ENCODE measurements at regions not wholly inside any gene's neighbourhood (a gene's known extent, or its start where the extent isn't known, plus 50 kb on each side); places are given as distances from the start of the nearest gene placed in this dataset.
"Not testable (repeated sequence)": the region's sequence is repeated elsewhere in the genome, so short reads cannot be mapped to it uniquely, and the experiment has no call there.

DNA sequence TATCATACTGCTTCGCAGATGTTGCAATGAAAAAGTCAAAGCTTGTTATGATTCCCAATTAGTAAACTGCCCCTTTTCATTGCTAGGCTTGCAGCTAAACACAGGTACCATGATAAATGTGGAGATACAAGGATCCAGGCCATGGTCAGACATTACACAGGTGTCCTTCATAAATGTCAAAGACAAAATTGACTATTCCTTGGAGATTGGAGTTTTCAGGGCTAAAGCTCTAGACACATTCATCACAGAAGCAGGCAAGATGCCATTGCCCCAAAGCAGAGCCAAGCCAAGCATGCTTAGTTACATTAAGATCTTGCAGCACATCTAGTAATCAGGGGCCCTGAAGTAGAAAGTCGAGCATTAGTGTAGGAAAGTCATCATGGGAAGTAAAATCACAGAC is 111.3 kb upstream of the INTU start:
- TF ChIP-seq ZFX (IDR thresholded peaks at IDR 0.05; ENCODE audit: borderline replicate concordance), result no peak
- TF ChIP-seq, protein P1, sequence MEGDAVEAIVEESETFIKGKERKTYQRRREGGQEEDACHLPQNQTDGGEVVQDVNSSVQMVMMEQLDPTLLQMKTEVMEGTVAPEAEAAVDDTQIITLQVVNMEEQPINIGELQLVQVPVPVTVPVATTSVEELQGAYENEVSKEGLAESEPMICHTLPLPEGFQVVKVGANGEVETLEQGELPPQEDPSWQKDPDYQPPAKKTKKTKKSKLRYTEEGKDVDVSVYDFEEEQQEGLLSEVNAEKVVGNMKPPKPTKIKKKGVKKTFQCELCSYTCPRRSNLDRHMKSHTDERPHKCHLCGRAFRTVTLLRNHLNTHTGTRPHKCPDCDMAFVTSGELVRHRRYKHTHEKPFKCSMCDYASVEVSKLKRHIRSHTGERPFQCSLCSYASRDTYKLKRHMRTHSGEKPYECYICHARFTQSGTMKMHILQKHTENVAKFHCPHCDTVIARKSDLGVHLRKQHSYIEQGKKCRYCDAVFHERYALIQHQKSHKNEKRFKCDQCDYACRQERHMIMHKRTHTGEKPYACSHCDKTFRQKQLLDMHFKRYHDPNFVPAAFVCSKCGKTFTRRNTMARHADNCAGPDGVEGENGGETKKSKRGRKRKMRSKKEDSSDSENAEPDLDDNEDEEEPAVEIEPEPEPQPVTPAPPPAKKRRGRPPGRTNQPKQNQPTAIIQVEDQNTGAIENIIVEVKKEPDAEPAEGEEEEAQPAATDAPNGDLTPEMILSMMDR (IDR thresholded peaks at IDR 0.05), result no peak
- H3K27ac ChIP-seq, result no peak overlapping the region

GRCh38 chr4:127523369-127523768 is 109.4 kb upstream of the INTU start:
- TF ChIP-seq, protein P1 (IDR thresholded peaks at IDR 0.05), result no peak
- TF ChIP-seq ZFX (IDR thresholded peaks at IDR 0.05; ENCODE audit: borderline replicate concordance), result no peak
- no peak overlapping the region for H3K27ac ChIP-seq

DNA sequence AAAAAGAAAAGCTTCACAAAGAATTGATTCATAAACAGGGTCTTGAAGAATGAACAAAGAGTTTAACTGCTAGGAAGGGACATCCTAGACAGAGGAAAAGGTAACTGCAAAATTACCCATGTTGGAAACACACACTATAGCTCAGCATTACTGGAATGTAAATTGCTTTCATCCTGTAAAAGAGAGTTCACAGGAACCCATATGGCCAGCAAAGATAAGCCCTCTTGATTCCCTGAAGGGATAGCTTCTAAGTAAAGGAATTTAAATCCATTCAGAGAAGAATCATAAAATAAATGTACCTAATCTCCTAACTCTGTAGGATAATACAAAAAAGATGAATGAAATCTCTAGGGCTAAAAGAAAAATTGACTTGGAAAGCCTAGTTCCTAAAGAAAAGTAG is 107.1 kb upstream of the INTU start:
- no peak overlapping the region for H3K27ac ChIP-seq
- no peak for TF ChIP-seq ZFX (IDR thresholded peaks at IDR 0.05; ENCODE audit: borderline replicate concordance)

- no peak overlapping the region for H3K27ac ChIP-seq
- TF ChIP-seq, protein P1 (IDR thresholded peaks at IDR 0.05), result no peak
- TF ChIP-seq ZFX (IDR thresholded peaks at IDR 0.05; ENCODE audit: borderline replicate concordance), result no peak
These were observed 104.5 kb upstream of the INTU start for GRCh38 chr4:127528302-127528701.

DNA sequence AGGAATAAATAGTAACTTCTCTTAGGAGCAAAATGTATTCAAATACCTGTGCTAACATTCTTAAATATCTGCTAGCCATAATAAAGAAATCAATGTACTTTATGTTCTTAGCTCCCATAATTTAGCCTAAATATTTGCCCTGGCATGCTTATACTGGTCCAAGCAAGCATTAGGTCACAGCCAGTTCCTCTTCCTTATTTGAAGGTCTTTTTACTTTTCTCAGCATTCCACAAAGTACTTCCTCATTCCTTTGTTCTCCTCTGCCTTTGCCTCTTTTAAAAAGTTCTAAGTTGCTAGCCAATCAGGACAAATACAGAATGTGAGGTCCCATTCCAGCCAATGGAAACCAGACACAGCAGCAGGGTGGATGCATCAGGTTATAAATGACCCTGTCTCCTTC is 102.9 kb upstream of the INTU start:
- not testable (repeated sequence) for H3K27ac ChIP-seq

- H3K27ac ChIP-seq, result no peak overlapping the region
- TF ChIP-seq ZFX (IDR thresholded peaks at IDR 0.05; ENCODE audit: borderline replicate concordance), result no peak
- TF ChIP-seq, protein P1 (IDR thresholded peaks at IDR 0.05), result no peak
These were observed 99.6 kb upstream of the INTU start for GRCh38 chr4:127533028-127533700.

DNA sequence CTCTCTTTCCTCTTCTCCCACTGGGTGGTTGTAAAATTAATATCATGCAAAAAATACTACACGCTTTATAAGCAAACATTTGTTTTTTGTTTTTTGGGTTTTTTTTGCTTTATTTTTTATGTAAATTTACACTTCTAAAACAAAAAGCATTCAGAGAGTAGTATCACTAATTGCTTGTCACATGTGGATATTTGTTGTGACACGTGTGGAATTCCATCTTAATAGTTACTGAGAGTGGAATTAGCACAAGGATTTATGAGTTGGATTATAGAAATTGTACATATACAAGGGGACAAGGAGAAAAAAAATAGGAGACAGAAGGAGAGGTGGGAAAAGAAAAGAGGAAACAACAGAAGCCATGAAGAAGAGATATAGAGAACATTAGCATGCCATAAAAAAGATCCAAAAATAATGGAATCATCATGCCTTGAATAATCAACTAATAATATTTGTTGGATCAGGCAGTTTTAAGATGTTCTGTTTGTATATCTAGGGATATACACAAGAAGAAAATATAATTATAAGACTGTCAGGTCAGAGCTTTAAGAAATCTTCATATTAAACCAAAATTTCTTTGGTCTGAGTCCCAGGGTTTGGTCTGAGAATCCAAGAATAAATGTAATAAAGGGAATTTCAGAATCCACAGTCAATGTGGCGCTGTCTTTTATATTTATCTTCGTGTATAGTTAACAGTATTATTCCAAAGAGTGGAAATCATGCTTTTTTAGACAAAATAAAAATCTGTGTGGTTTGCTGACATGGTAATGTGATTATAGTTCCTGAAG is 98.5 kb upstream of the INTU start:
- no peak overlapping the region for H3K27ac ChIP-seq
- TF ChIP-seq, protein P1 (IDR thresholded peaks at IDR 0.05), result no peak
- no peak for TF ChIP-seq ZFX (IDR thresholded peaks at IDR 0.05; ENCODE audit: borderline replicate concordance)

GRCh38 chr4:127538016-127538415 is 94.7 kb upstream of the INTU start:
- no peak overlapping the region for H3K27ac ChIP-seq
- TF ChIP-seq ZFX (IDR thresholded peaks at IDR 0.05; ENCODE audit: borderline replicate concordance), result no peak
- TF ChIP-seq, protein P1 (IDR thresholded peaks at IDR 0.05), result no peak

Data from 22Rv1 (cell line).